IMR-90 (cell line): ENCODE measurements at regions not wholly inside any gene's neighbourhood (a gene's known extent, or its start where the extent isn't known, plus 50 kb on each side); places are given as distances from the start of the nearest gene placed in this dataset.

Source experiments
- ATAC-seq: fragments of 200-7000 bp; cut with Tn5 transposase; 2 replicates; pipeline ENCODE4 v1.9.1; 2020; ENCODE audit warnings: low read depth, mild to moderate bottlenecking, moderate library complexity
- BruUV-seq: library from RNA; stranded (reverse); fragments of 400-500 nt; replicated peaks from 2 replicates; lab custom pipeline; 2021; lab: Mats Ljungman, UMichigan
- CTCF ChIA-PET: fragments of 300-600 bp; formaldehyde crosslinking; extraction: SDS; loops from one replicate; lab custom pipeline; 2021; ENCODE audit warnings: antibody characterized with exemption; lab: Yijun Ruan, JAX
- POLR2A ChIA-PET: fragments of 300-600 bp; sonication (Branson Sonifier 250); formaldehyde crosslinking; loops from one replicate; lab custom pipeline; 2022; ENCODE audit warnings: antibody characterized with exemption; ENCODE audit not compliant: unreplicated experiment; lab: Charles Lee
- DNase-seq: peaks from one replicate; pipeline ENCODE4 v3.0.0; 2013
- H2AFZ ChIP-seq: replicated peaks from 2 replicates; pipeline ENCODE3; 2013; ENCODE audit warnings: low read length, mild to moderate bottlenecking; ENCODE audit not compliant: poor library complexity
- H2AK5ac ChIP-seq: 2 replicates; pipeline ENCODE4 v1.6.1; 2013; ENCODE audit warnings: low read depth, low read length, inconsistent platforms
- H2AK9ac ChIP-seq: replicated peaks from 2 replicates; pipeline ENCODE3; 2013; ENCODE audit warnings: mild to moderate bottlenecking, low read depth, low read length, moderate library complexity; ENCODE audit not compliant: poor library complexity
- H2BK120ac ChIP-seq: 2 replicates; pipeline ENCODE4 v1.6.1; 2013; ENCODE audit warnings: low read depth, low read length, inconsistent platforms
- H2BK15ac ChIP-seq: 3 replicates; pipeline ENCODE4 v1.6.1; 2013; ENCODE audit warnings: low read depth, low read length, inconsistent platforms
- H2BK20ac ChIP-seq: 2 replicates; pipeline ENCODE4 v1.6.1; 2013; ENCODE audit warnings: low read depth, mild to moderate bottlenecking, inconsistent platforms, low read length, moderate library complexity
- H2BK5ac ChIP-seq: 2 replicates; pipeline ENCODE4 v1.6.1; 2013; ENCODE audit warnings: mild to moderate bottlenecking, low read depth, low read length, inconsistent platforms; ENCODE audit not compliant: poor library complexity, severe bottlenecking
- H3K14ac ChIP-seq: replicated peaks from 2 replicates; pipeline ENCODE4 v1.6.1; 2013; ENCODE audit warnings: low read depth, low read length, inconsistent platforms
- H3K18ac ChIP-seq: 2 replicates; pipeline ENCODE4 v1.6.1; 2013; ENCODE audit warnings: low read depth, low read length, control low read depth
- H3K23ac ChIP-seq: 2 replicates; pipeline ENCODE4 v1.6.1; 2013; ENCODE audit warnings: low read depth, low read length, inconsistent platforms
- H3K27ac ChIP-seq: 2 replicates; pipeline ENCODE4 v1.5.1; 2013; ENCODE audit warnings: mild to moderate bottlenecking, control low read depth, low read length; ENCODE audit not compliant: insufficient read depth
- H3K27me3 ChIP-seq: 2 replicates; pipeline ENCODE4 v1.6.1; 2013; ENCODE audit warnings: low read length; ENCODE audit not compliant: control insufficient read depth, insufficient read depth
- H3K36me3 ChIP-seq: 2 replicates; pipeline ENCODE4 v1.6.1; 2013; ENCODE audit warnings: low read length, mixed read lengths; ENCODE audit not compliant: control insufficient read depth, insufficient read depth
- H3K4ac ChIP-seq: 2 replicates; pipeline ENCODE4 v1.6.1; 2013; ENCODE audit warnings: low read depth, low read length, inconsistent platforms
- H3K4me1 ChIP-seq: 2 replicates; pipeline ENCODE4 v1.6.1; 2013; ENCODE audit warnings: low read length, mixed read lengths; ENCODE audit not compliant: control insufficient read depth, insufficient read depth
- H3K4me2 ChIP-seq: 2 replicates; pipeline ENCODE4 v1.6.1; 2013; ENCODE audit warnings: low read depth, mild to moderate bottlenecking, control low read depth, low read length, moderate library complexity
- H3K4me3 ChIP-seq: 2 replicates; pipeline ENCODE4 v1.5.1; 2013; ENCODE audit warnings: low read depth, mild to moderate bottlenecking, control low read depth, low read length, moderate library complexity; ENCODE audit not compliant: insufficient read depth
- H3K56ac ChIP-seq: 2 replicates; pipeline ENCODE4 v1.6.1; 2013; ENCODE audit warnings: low read length, inconsistent platforms; ENCODE audit not compliant: insufficient read depth; ENCODE audit errors: extremely low read depth
- H3K79me1 ChIP-seq, 2 experiments: 2 replicates each; pipeline ENCODE4 v1.6.1; 2013; ENCODE audit warnings: low read length in 2 of 2, inconsistent platforms in 1 of 2, low read depth in 1 of 2
- H3K9ac ChIP-seq: 2 replicates; pipeline ENCODE4 v1.6.1; 2013; ENCODE audit warnings: low read depth, low read length, control low read depth
- H3K9me1 ChIP-seq: 2 replicates; pipeline ENCODE4 v1.6.1; 2013; ENCODE audit warnings: low read length, inconsistent platforms; ENCODE audit not compliant: insufficient read depth
- H3K9me3 ChIP-seq: 2 replicates; pipeline ENCODE4 v1.6.1; 2013; ENCODE audit warnings: low read length; ENCODE audit not compliant: control insufficient read depth, insufficient read depth
- H4K20me1 ChIP-seq: 2 replicates; pipeline ENCODE4 v1.6.1; 2013; ENCODE audit warnings: low read length, inconsistent platforms; ENCODE audit not compliant: insufficient read depth
- H4K5ac ChIP-seq: 2 replicates; pipeline ENCODE4 v1.6.1; 2013; ENCODE audit warnings: mild to moderate bottlenecking, low read depth, low read length, control low read depth
- H4K8ac ChIP-seq, 2 experiments: 2 replicates each; pipeline ENCODE4 v1.6.1; 2013; ENCODE audit warnings: low read depth in 2 of 2, low read length in 2 of 2, control low read depth in 1 of 2, inconsistent platforms in 1 of 2
- H4K91ac ChIP-seq: 2 replicates; pipeline ENCODE4 v1.6.1; 2013; ENCODE audit warnings: low read depth, low read length, inconsistent platforms; ENCODE audit not compliant: insufficient read depth
- BHLHE40 ChIP-seq: fragments of 150-350 bp; IDR thresholded peaks from 2 replicates; pipeline ENCODE4 v1.6.1; 2016; ENCODE audit warnings: mild to moderate bottlenecking, low read depth, low read length
- CEBPB ChIP-seq: IDR thresholded peaks from 2 replicates; pipeline ENCODE4 v1.6.1; 2012; ENCODE audit warnings: low read depth, low read length, improper control_type of control experiment
- CHD1 ChIP-seq: IDR thresholded peaks from 2 replicates; pipeline ENCODE4 v1.6.1; 2012; ENCODE audit warnings: low read depth, low read length, improper control_type of control experiment
- CTCF ChIP-seq: conservative IDR thresholded peaks from 2 replicates; pipeline ENCODE4 v1.5.1; 2012; ENCODE audit warnings: mild to moderate bottlenecking, low read depth, low read length, improper control_type of control experiment
- ELK1 ChIP-seq: fragments of 150-350 bp; IDR thresholded peaks from 2 replicates; pipeline ENCODE4 v1.6.1; 2016; ENCODE audit warnings: low read depth, mild to moderate bottlenecking, low read length, moderate library complexity, borderline replicate concordance
- FOS ChIP-seq: fragments of 150-350 bp; IDR thresholded peaks from 2 replicates; pipeline ENCODE4 v1.6.1; 2016; ENCODE audit warnings: low read depth, low read length
- MAFK ChIP-seq: IDR thresholded peaks from 2 replicates; pipeline ENCODE4 v1.6.1; 2012; ENCODE audit warnings: low read depth, low read length, improper control_type of control experiment
- MAZ ChIP-seq: IDR thresholded peaks from 2 replicates; pipeline ENCODE4 v1.6.1; 2012; ENCODE audit warnings: low read depth, mild to moderate bottlenecking, low read length, improper control_type of control experiment, moderate library complexity, borderline replicate concordance
- MXI1 ChIP-seq: IDR thresholded peaks from 2 replicates; pipeline ENCODE4 v1.6.1; 2012; ENCODE audit warnings: low read depth, mild to moderate bottlenecking, low read length, moderate library complexity, borderline replicate concordance
- NFE2L2 ChIP-seq: fragments of 150-350 bp; IDR thresholded peaks from 2 replicates; pipeline ENCODE4 v1.6.1; 2016; ENCODE audit warnings: low read depth, mild to moderate bottlenecking, low read length
- POLR2A ChIP-seq: IDR thresholded peaks from 2 replicates; pipeline ENCODE4 v1.6.1; 2012; ENCODE audit warnings: mild to moderate bottlenecking, low read depth, low read length
- RAD21 ChIP-seq: IDR thresholded peaks from 2 replicates; pipeline ENCODE4 v1.6.1; 2012; ENCODE audit warnings: low read length, improper control_type of control experiment
- RCOR1 ChIP-seq: IDR thresholded peaks from 2 replicates; pipeline ENCODE4 v1.6.1; 2012; ENCODE audit warnings: mild to moderate bottlenecking, low read length, improper control_type of control experiment; ENCODE audit not compliant: insufficient replicate concordance
- RFX5 ChIP-seq: IDR thresholded peaks from 2 replicates; pipeline ENCODE4 v1.8.0; 2012; ENCODE audit warnings: low read depth, mild to moderate bottlenecking, low read length, moderate library complexity
- SMC3 ChIP-seq: fragments of 150-350 bp; IDR thresholded peaks from 2 replicates; pipeline ENCODE4 v1.6.1; 2016; ENCODE audit warnings: low read depth, mild to moderate bottlenecking, antibody characterized with exemption, low read length, moderate library complexity
- USF2 ChIP-seq: fragments of 150-350 bp; IDR thresholded peaks from 2 replicates; pipeline ENCODE4 v1.6.1; 2017; ENCODE audit warnings: mild to moderate bottlenecking, antibody characterized with exemption, low read length, low read depth
- WGBS, 2 experiments: methylation state at CpG; one replicate each; pipeline versions ENCODE4 v1.1.5 to v1.1.7; 2013; ENCODE audit warnings: missing lambda C conversion rate in 2 of 2; ENCODE audit not compliant: insufficient read length in 1 of 2; ENCODE audit errors: extremely low coverage in 2 of 2; 5-methylcytosine and 5-hydroxymethylcytosine counted together
- dilution Hi-C: fragments of 300-500 bp; cut with HindIII; formaldehyde crosslinking; loops from one replicate; pipeline ENCODE4 v1.14.3; 2018; ENCODE audit warnings: low sequenced_read_pairs; ENCODE audit not compliant: unreplicated experiment
- in situ Hi-C: fragments of 300-500 bp; cut with MboI; formaldehyde crosslinking; loops from 3 replicates; pipeline ENCODE4 v1.14.3; 2019; ENCODE audit warnings: low sequenced_read_pairs, inconsistent platforms, mixed read lengths
- intact Hi-C: fragments of 100-400 bp; cut with micrococcal nuclease; formaldehyde crosslinking; loops from 2 replicates; pipeline ENCODE4 v1.10.0; 2022

GRCh38 chr2:83969085-83969484 lies 490.0 kb downstream of the SUCLG1 start:
- no peak overlapping the region for H2AK9ac ChIP-seq
- no peaks in the 10 kb centered on the region for H3K36me3 ChIP-seq
- H3K14ac ChIP-seq = no peak overlapping the region
- no CpG with 5 or more reads among the region's 3 CpGs for WGBS, 2 experiments
- in situ Hi-C loops = no loop called here
- no peak overlapping the region for H2BK120ac ChIP-seq
- intact Hi-C loops = no loop called here
- no peak overlapping the region for H3K27ac ChIP-seq
- H2AFZ ChIP-seq = no peak overlapping the region
- H3K4me1 ChIP-seq = no peaks in the 10 kb centered on the region
- DNase-seq (no peak), ATAC-seq (no peak)
- H4K5ac ChIP-seq = no peak overlapping the region
- dilution Hi-C loops = no loop called here
- no peaks in the 10 kb centered on the region for H3K9me1 ChIP-seq
- no peak overlapping the region for H2BK20ac ChIP-seq
- no peaks in the 10 kb centered on the region for H3K9me3 ChIP-seq
- no peak overlapping the region for H4K8ac ChIP-seq
- no peak overlapping the region for H3K4me2 ChIP-seq
- no peak overlapping the region for H4K91ac ChIP-seq
- no peaks in the 10 kb centered on the region for H3K27me3 ChIP-seq
- no peak overlapping the region for H3K23ac ChIP-seq
- H2AK5ac ChIP-seq = no peak overlapping the region
- no TSS peak for BruUV-seq
- POLR2A ChIA-PET = no interaction called here
- H3K4ac ChIP-seq = no peak overlapping the region
- no peak overlapping the region for H3K56ac ChIP-seq
- no peak overlapping the region for H3K4me3 ChIP-seq
- CTCF ChIA-PET = interaction anchor here (0.5 to 0.6 kb wide), 2 partner anchors 22 to 371 kb away, joined by 3 to 4 read pairs; no protein-coding TSS in a partner anchor
- no peak overlapping the region for H2BK5ac ChIP-seq
- H3K79me1 ChIP-seq = no peaks in the 10 kb centered on the region
- H3K9ac ChIP-seq = no peak overlapping the region
- H3K18ac ChIP-seq = no peak overlapping the region
- H4K20me1 ChIP-seq = no peaks in the 10 kb centered on the region
- H2BK15ac ChIP-seq = no peak overlapping the region
- TF ChIP-seq POLR2A (no peak), MAFK (no peak), ELK1 (no peak), USF2 (no peak), NFE2L2 (no peak), CHD1 (no peak), CTCF (no peak), RFX5 (no peak), RAD21 (no peak), MXI1 (no peak), FOS (no peak), RCOR1 (no peak), BHLHE40 (no peak), SMC3 (no peak), CEBPB (no peak), MAZ (no peak)
